PFSK-1 (cell line): ENCODE measurements at regions not wholly inside any gene's neighbourhood (a gene's known extent, or its start where the extent isn't known, plus 50 kb on each side); places are given as distances from the start of the nearest gene placed in this dataset.

Experiments used
- FOXP2 ChIP-seq: optimal IDR thresholded peaks from 2 replicates; pipeline ENCODE3; 2011; ENCODE audit warnings: borderline replicate concordance, control low read depth, inconsistent platforms; ENCODE audit not compliant: insufficient read depth; ENCODE audit errors: extremely low read length, extremely low read depth
- POLR2AphosphoS5 ChIP-seq: IDR thresholded peaks from 2 replicates; pipeline ENCODE4 v1.6.1; 2012; ENCODE audit warnings: low read depth, mild to moderate bottlenecking, control low read depth, low read length, moderate library complexity
- SIN3A ChIP-seq: IDR thresholded peaks from 2 replicates; pipeline ENCODE4 v1.6.1; 2012; ENCODE audit warnings: mild to moderate bottlenecking, low read length, moderate library complexity, borderline replicate concordance; ENCODE audit not compliant: insufficient read depth
- TAF1 ChIP-seq: IDR thresholded peaks from 2 replicates; pipeline ENCODE4 v1.6.1; 2012; ENCODE audit warnings: low read length, control low read depth, borderline replicate concordance; ENCODE audit not compliant: insufficient read depth
- TF ChIP-seq, protein P1 (sequence below), 2 experiments: IDR thresholded peaks; 2 replicates each; pipeline versions ENCODE4 v1.6.1 to v1.8.0; 2011 to 2012; ENCODE audit warnings: low read depth in 2 of 2, low read length in 2 of 2, control low read depth in 1 of 2, inconsistent platforms in 1 of 2, mild to moderate bottlenecking in 1 of 2, moderate library complexity in 1 of 2; ENCODE audit not compliant: insufficient read depth in 1 of 2

DNA sequence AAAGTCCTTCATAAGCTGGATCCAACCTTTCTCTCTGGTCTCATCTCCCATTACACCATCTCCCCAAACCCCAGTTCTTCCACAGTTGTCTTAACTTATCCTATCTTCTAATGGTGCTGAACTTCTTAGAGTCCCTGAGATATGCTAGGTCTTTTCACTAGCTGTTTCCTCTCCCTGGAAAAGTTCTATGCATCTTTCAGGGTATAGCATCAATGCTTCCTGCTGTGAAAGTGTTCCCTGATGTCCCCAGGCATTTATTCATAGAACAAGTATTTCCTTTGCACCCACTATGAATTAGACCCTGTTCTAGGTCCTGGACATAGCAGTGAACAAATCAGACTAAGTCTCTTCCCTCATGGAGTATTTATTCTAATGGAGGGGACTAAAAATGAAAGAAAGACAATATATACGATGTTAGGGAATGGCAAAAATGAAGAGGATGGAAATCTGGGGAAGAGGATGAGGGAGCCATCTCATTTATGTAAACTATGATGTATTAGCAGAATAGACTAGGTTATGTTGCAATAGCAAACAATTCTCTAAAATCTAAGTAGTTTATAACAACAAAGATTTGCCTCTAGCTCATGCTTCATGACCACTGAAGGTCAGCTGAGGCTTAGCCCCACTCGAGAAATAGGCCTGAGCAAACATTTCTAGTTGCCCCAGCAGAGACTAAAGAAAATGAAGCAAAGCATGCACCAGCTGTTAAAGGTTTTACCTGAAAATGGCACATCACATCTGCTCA, 120.0 kb downstream of the CYSLTR2 start:
- TF ChIP-seq SIN3A (no peak), POLR2AphosphoS5 (no peak), TAF1 (no peak), FOXP2 (no peak)
- TF ChIP-seq, protein P1, sequence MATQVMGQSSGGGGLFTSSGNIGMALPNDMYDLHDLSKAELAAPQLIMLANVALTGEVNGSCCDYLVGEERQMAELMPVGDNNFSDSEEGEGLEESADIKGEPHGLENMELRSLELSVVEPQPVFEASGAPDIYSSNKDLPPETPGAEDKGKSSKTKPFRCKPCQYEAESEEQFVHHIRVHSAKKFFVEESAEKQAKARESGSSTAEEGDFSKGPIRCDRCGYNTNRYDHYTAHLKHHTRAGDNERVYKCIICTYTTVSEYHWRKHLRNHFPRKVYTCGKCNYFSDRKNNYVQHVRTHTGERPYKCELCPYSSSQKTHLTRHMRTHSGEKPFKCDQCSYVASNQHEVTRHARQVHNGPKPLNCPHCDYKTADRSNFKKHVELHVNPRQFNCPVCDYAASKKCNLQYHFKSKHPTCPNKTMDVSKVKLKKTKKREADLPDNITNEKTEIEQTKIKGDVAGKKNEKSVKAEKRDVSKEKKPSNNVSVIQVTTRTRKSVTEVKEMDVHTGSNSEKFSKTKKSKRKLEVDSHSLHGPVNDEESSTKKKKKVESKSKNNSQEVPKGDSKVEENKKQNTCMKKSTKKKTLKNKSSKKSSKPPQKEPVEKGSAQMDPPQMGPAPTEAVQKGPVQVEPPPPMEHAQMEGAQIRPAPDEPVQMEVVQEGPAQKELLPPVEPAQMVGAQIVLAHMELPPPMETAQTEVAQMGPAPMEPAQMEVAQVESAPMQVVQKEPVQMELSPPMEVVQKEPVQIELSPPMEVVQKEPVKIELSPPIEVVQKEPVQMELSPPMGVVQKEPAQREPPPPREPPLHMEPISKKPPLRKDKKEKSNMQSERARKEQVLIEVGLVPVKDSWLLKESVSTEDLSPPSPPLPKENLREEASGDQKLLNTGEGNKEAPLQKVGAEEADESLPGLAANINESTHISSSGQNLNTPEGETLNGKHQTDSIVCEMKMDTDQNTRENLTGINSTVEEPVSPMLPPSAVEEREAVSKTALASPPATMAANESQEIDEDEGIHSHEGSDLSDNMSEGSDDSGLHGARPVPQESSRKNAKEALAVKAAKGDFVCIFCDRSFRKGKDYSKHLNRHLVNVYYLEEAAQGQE (IDR thresholded peaks at IDR 0.05; ENCODE audit: insufficient read depth in 1 of 2, low read depth in 2 of 2, low read length in 2 of 2) = no peak

DNA sequence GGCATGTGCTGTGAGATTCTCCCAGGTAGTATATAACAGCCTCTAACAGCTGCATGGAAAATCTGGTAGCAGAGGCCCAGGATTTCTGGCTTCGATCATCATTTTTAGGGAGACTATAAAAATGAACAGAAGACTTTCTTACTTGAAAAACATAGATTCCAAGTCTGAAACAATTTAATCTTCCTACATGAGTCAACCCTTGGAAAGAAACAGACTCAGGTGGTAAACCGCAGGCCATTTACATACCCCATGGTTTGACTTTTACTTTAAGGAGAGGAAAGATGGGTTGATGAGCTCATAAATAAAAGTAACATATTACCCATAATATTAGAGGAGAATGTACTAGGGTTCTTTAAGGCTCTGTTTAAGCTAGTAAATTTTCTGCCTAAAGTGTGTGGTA, 121.6 kb downstream of the CYSLTR2 start:
- TF ChIP-seq FOXP2 (no peak), SIN3A (no peak), POLR2AphosphoS5 (no peak), TAF1 (no peak)
- TF ChIP-seq, protein P1 (IDR thresholded peaks at IDR 0.05; ENCODE audit: insufficient read depth in 1 of 2, low read depth in 2 of 2, low read length in 2 of 2) = no peak

- TF ChIP-seq TAF1 = no peak
- no peak for TF ChIP-seq FOXP2
- TF ChIP-seq, protein P1 (IDR thresholded peaks at IDR 0.05; ENCODE audit: insufficient read depth in 1 of 2, low read depth in 2 of 2, low read length in 2 of 2) = no peak
- TF ChIP-seq SIN3A = no peak
- no peak for TF ChIP-seq POLR2AphosphoS5
Observed at GRCh38 chr13:48775804-48776203, 122.1 kb downstream of the CYSLTR2 start.

DNA sequence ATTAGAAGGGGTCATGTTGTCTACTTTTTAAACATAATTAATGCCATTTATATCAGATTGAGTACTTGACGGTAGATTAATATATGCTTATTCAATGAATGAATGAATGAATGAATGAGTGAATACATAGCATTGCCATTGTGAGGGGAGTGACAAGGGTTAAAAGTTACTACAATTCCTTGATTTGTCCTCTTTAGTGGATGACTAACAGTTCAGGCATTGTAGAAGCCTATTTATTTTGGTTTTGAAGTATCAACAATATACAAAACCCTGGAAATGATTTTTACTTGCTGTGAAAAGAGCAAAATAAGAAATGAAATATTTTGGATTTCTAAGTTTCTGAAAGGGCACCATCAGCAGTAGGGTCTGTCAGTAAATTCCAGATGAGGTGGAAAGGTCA, 122.7 kb downstream of the CYSLTR2 start:
- TF ChIP-seq TAF1 = no peak
- no peak for TF ChIP-seq SIN3A
- TF ChIP-seq, protein P1 (IDR thresholded peaks at IDR 0.05; ENCODE audit: insufficient read depth in 1 of 2, low read depth in 2 of 2, low read length in 2 of 2) = no peak
- no peak for TF ChIP-seq POLR2AphosphoS5
- no peak for TF ChIP-seq FOXP2

- TF ChIP-seq, protein P1 (IDR thresholded peaks at IDR 0.05; ENCODE audit: insufficient read depth in 1 of 2, low read depth in 2 of 2, low read length in 2 of 2) = no peak
- TF ChIP-seq POLR2AphosphoS5 (no peak), SIN3A (no peak), TAF1 (no peak), FOXP2 (no peak)
Observed at GRCh38 chr13:48778610-48779009, 124.9 kb downstream of the CYSLTR2 start.
